ENCODE measurements at regions not wholly inside any gene's neighbourhood (a gene's known extent, or its start where the extent isn't known, plus 50 kb on each side); places are given as distances from the start of the nearest gene placed in this dataset.
"Not testable (repeated sequence)": the region's sequence is repeated elsewhere in the genome, so short reads cannot be mapped to it uniquely, and the experiment has no call there.

DNA sequence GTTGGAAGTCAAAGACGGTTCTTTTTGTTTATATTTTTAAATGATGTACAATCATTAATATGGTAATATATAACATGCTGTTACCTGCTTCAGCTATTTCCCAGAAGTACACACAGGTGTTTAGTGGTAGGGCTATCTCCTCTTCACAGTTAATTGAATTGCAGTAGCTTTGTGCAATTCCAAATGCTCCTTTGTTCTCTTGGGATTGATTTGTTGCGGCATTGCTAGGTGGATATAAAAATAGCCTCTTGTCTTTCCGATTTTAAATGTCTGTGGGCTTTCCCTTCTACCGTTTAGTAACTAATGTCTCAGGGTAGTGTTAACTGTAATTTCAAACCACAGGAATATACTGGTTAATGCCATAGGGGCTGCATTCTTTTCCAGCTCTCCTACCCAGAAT is 307.6 kb upstream of the SLITRK3 start:
- peaks cover 6% of the 10 kb centered on the region; the same call in 1 of the 2 replicates for H3K9me3 ChIP-seq
- no peak for TF ChIP-seq CTCF (IDR thresholded peaks at IDR 0.05; ENCODE audit: insufficient read depth in 1 of 2, low read depth in 1 of 2, low read length in 1 of 2, severe bottlenecking in 1 of 2, unreplicated experiment in 1 of 2)
- Mint-ChIP-seq H3K36me3 (ENCODE audit: insufficient read depth, unreplicated experiment) (no peaks in the 10 kb centered on the region), H3K4me1 (ENCODE audit: low read depth, unreplicated experiment) (no peaks in the 10 kb centered on the region), H3K9me3 (ENCODE audit: unreplicated experiment) (no peaks in the 10 kb centered on the region), H3K27me3 (ENCODE audit: insufficient read depth, unreplicated experiment) (no peaks in the 10 kb centered on the region), H3K4me3 (ENCODE audit: unreplicated experiment) (no peak overlapping the region), H3K27ac (ENCODE audit: unreplicated experiment) (no peak overlapping the region)
- no peaks in the 10 kb centered on the region for H3K36me3 ChIP-seq (ENCODE audit: control insufficient read depth, insufficient read depth, low read length)
- BruUV-seq (replicated peaks): no TSS peak
- no peak for DNase-seq
- H3K4me1 ChIP-seq: peaks cover 7% of the 10 kb centered on the region; the same call in 1 of the 2 replicates
- H3K27me3 ChIP-seq (replicated peaks; ENCODE audit: control insufficient read depth, insufficient read depth, low read length): no peaks in the 10 kb centered on the region
- no peak overlapping the region for H3K4me3 ChIP-seq (ENCODE audit: low read depth, low read length)
- intact Hi-C loops (cut with micrococcal nuclease; ENCODE audit: unreplicated experiment): no loop called here
- CTCF ChIA-PET: no interaction called here
- POLR2A ChIA-PET: no interaction called here

- intact Hi-C loops (cut with micrococcal nuclease; ENCODE audit: unreplicated experiment): no loop called here
Measured at GRCh38 chr3:165503346-165503745, 307.2 kb upstream of the SLITRK3 start.

GRCh38 chr3:165502707-165503106 is 306.5 kb upstream of the SLITRK3 start:
- TF ChIP-seq CTCF (IDR thresholded peaks at IDR 0.05; ENCODE audit: insufficient read depth in 1 of 2, low read depth in 1 of 2, low read length in 1 of 2, severe bottlenecking in 1 of 2, unreplicated experiment in 1 of 2): no peak
- no peak overlapping the region for H3K4me3 ChIP-seq (ENCODE audit: low read depth, low read length)
- H3K9me3 ChIP-seq: peaks cover 6% of the 10 kb centered on the region; the same call in 1 of the 2 replicates
- DNase-seq: no peak
- intact Hi-C loops (cut with micrococcal nuclease; ENCODE audit: unreplicated experiment): no loop called here
- no TSS peak for BruUV-seq (replicated peaks)
- no peak overlapping the region for H3K27ac Mint-ChIP-seq (ENCODE audit: unreplicated experiment)
- no peaks in the 10 kb centered on the region for H3K36me3 Mint-ChIP-seq (ENCODE audit: insufficient read depth, unreplicated experiment)
- no peaks in the 10 kb centered on the region for H3K27me3 Mint-ChIP-seq (ENCODE audit: insufficient read depth, unreplicated experiment)
- POLR2A ChIA-PET: no interaction called here
- H3K27me3 ChIP-seq (replicated peaks; ENCODE audit: control insufficient read depth, insufficient read depth, low read length): no peaks in the 10 kb centered on the region
- H3K4me3 Mint-ChIP-seq (ENCODE audit: unreplicated experiment): no peak overlapping the region
- no peaks in the 10 kb centered on the region for H3K36me3 ChIP-seq (ENCODE audit: control insufficient read depth, insufficient read depth, low read length)
- CTCF ChIA-PET: no interaction called here
- H3K4me1 ChIP-seq: peaks cover 7% of the 10 kb centered on the region; the same call in 1 of the 2 replicates
- H3K4me1 Mint-ChIP-seq (ENCODE audit: low read depth, unreplicated experiment): no peaks in the 10 kb centered on the region
- H3K9me3 Mint-ChIP-seq (ENCODE audit: unreplicated experiment): no peaks in the 10 kb centered on the region

More at GRCh38 chr3:165503346-165503745, 307.2 kb upstream of the SLITRK3 start:
- Mint-ChIP-seq H3K9me3 (ENCODE audit: unreplicated experiment) (no peaks in the 10 kb centered on the region), H3K27me3 (ENCODE audit: insufficient read depth, unreplicated experiment) (no peaks in the 10 kb centered on the region), H3K4me1 (ENCODE audit: low read depth, unreplicated experiment) (no peaks in the 10 kb centered on the region), H3K36me3 (ENCODE audit: insufficient read depth, unreplicated experiment) (no peaks in the 10 kb centered on the region), H3K4me3 (ENCODE audit: unreplicated experiment) (no peak overlapping the region), H3K27ac (ENCODE audit: unreplicated experiment) (no peak overlapping the region)
- no peak overlapping the region for H3K4me3 ChIP-seq (ENCODE audit: low read depth, low read length)
- H3K27me3 ChIP-seq (replicated peaks; ENCODE audit: control insufficient read depth, insufficient read depth, low read length): no peaks in the 10 kb centered on the region
- TF ChIP-seq CTCF (IDR thresholded peaks at IDR 0.05; ENCODE audit: insufficient read depth in 1 of 2, low read depth in 1 of 2, low read length in 1 of 2, severe bottlenecking in 1 of 2, unreplicated experiment in 1 of 2): no peak
- ChIA-PET POLR2A (no interaction called here), CTCF (no interaction called here)
- peaks cover 7% of the 10 kb centered on the region; the same call in 1 of the 2 replicates for H3K4me1 ChIP-seq
- no peak for DNase-seq
- H3K9me3 ChIP-seq: peaks cover 6% of the 10 kb centered on the region; the same call in 1 of the 2 replicates
- no TSS peak for BruUV-seq (replicated peaks)
- no peaks in the 10 kb centered on the region for H3K36me3 ChIP-seq (ENCODE audit: control insufficient read depth, insufficient read depth, low read length)

DNA sequence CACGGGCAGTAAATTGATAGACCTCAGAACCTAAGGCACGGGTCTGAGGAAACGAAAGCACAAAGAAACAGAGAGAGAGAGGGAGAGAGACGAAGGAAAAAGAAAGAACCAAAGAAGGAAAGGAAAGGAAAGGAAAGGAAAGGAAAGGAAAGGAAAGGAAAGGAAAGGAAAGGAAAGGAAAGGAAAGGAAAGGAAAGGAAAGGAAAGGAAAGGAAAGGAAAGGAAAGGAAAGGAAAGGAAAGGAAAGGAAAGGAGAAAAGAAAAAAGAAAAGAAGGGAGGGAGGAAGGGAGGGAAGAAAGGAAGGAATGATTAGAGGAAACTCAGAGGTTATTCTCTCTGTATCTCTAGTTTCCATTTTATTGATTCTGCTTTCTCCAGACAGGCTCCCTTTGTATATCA is 302.6 kb upstream of the SLITRK3 start:
- H3K36me3 ChIP-seq (ENCODE audit: control insufficient read depth, insufficient read depth, low read length); H3K36me3 Mint-ChIP-seq (ENCODE audit: insufficient read depth, unreplicated experiment); H3K4me3 Mint-ChIP-seq (ENCODE audit: unreplicated experiment); DNase-seq; H3K4me3 ChIP-seq (ENCODE audit: low read depth, low read length); H3K4me1 ChIP-seq; H3K27ac Mint-ChIP-seq (ENCODE audit: unreplicated experiment); H3K9me3 Mint-ChIP-seq (ENCODE audit: unreplicated experiment); H3K9me3 ChIP-seq; H3K27me3 ChIP-seq (replicated peaks; ENCODE audit: control insufficient read depth, insufficient read depth, low read length); CTCF ChIA-PET; POLR2A ChIA-PET; H3K27me3 Mint-ChIP-seq (ENCODE audit: insufficient read depth, unreplicated experiment); H3K4me1 Mint-ChIP-seq (ENCODE audit: low read depth, unreplicated experiment); BruUV-seq (replicated peaks); intact Hi-C loops (cut with micrococcal nuclease; ENCODE audit: unreplicated experiment): not testable (repeated sequence)
